ENCODE measurements at regions not wholly inside any gene's neighbourhood (a gene's known extent, or its start where the extent isn't known, plus 50 kb on each side); places are given as distances from the start of the nearest gene placed in this dataset.

- H3K4me2 ChIP-seq (ENCODE audit: insufficient read depth, low read length): no peak overlapping the region
- no peaks in the 10 kb centered on the region for H3K36me3 ChIP-seq (ENCODE audit: control insufficient read depth in 2 of 2, extremely low read depth in 1 of 2, insufficient read depth in 2 of 2, low read length in 2 of 2)
- FAIRE-seq (no peak), DNase-seq (ENCODE audit: low read depth, low spot score) (no peak)
- POLR2A ChIA-PET: no interaction called here
- no peak overlapping the region for H2AFZ ChIP-seq (ENCODE audit: low read depth, low read length)
- H4K20me1 ChIP-seq (replicated peaks; ENCODE audit: control insufficient read depth, extremely low read depth, insufficient read depth, low read length): no peaks in the 10 kb centered on the region
- H3K9ac ChIP-seq (replicated peaks; ENCODE audit: extremely low read depth, insufficient read depth, low read length): no peak overlapping the region
- intact Hi-C loops (cut with micrococcal nuclease): no loop called here
- no peaks in the 10 kb centered on the region for H3K4me1 ChIP-seq (ENCODE audit: control insufficient read depth, extremely low read depth, insufficient read depth, low read length)
- CTCF ChIA-PET: no interaction called here
- H3K9me1 ChIP-seq (replicated peaks; ENCODE audit: control insufficient read depth, extremely low read depth, insufficient read depth, low read length): no peaks in the 10 kb centered on the region
- no TSS peak for BruUV-seq (replicated peaks)
- H3K27me3 ChIP-seq (ENCODE audit: control insufficient read depth in 2 of 2, insufficient read depth in 2 of 2, low read length in 2 of 2): peaks cover 5 to 10% of the 10 kb centered on the region in 2 experiments
- no peak overlapping the region for H3K27ac ChIP-seq (ENCODE audit: insufficient read depth, low read depth, low read length)
- TF ChIP-seq JUN (IDR thresholded peaks at IDR 0.05; ENCODE audit: borderline replicate concordance, insufficient read depth, insufficient read length, low read depth) (no peak), GATA2 (IDR thresholded peaks at IDR 0.05; ENCODE audit: insufficient read depth, insufficient read length, low read depth, low read length) (no peak), CTCF (IDR thresholded peaks at IDR 0.05; ENCODE audit: extremely low read depth in 1 of 2, insufficient read depth in 1 of 2, low read depth in 1 of 2, low read length in 2 of 2) (no peak), MYC (IDR thresholded peaks at IDR 0.05; ENCODE audit: low read depth, low read length) (no peak), EZH2 (IDR thresholded peaks at IDR 0.05; ENCODE audit: borderline replicate concordance, low read depth, low read length, severe bottlenecking) (no peak), POLR2AphosphoS5 (IDR thresholded peaks at IDR 0.05; ENCODE audit: insufficient read depth, low read depth, low read length) (no peak)
- TF ChIP-seq, protein P1, sequence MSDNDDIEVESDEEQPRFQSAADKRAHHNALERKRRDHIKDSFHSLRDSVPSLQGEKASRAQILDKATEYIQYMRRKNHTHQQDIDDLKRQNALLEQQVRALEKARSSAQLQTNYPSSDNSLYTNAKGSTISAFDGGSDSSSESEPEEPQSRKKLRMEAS (IDR thresholded peaks at IDR 0.05; ENCODE audit: insufficient read depth, insufficient read length): no peak
- no peaks in the 10 kb centered on the region for H3K79me2 ChIP-seq (ENCODE audit: control insufficient read depth, insufficient read depth, low read length)
- H3K9me3 ChIP-seq (replicated peaks; ENCODE audit: control insufficient read depth, insufficient read depth, low read length): no peaks in the 10 kb centered on the region
- no peak overlapping the region for H3K4me3 ChIP-seq (replicated peaks in 1 of 3; ENCODE audit: insufficient read depth in 1 of 3, low read depth in 1 of 3, low read length in 3 of 3)
- dilution Hi-C loops (cut with MboI; ENCODE audit: extremely low pct_ligation_motif_present, low sequenced_read_pairs): no loop called here
Measured at GRCh38 chr3:188043891-188044290, 110.1 kb upstream of the LPP start.
